ENCODE measurements at regions not wholly inside any gene's neighbourhood (a gene's known extent, or its start where the extent isn't known, plus 50 kb on each side); places are given as distances from the start of the nearest gene placed in this dataset.
A peak's percentile ranks its signal among the peaks of the same experiment; 100 is the strongest.
"Not testable (repeated sequence)": the region's sequence is repeated elsewhere in the genome, so short reads cannot be mapped to it uniquely, and the experiment has no call there.

DNA sequence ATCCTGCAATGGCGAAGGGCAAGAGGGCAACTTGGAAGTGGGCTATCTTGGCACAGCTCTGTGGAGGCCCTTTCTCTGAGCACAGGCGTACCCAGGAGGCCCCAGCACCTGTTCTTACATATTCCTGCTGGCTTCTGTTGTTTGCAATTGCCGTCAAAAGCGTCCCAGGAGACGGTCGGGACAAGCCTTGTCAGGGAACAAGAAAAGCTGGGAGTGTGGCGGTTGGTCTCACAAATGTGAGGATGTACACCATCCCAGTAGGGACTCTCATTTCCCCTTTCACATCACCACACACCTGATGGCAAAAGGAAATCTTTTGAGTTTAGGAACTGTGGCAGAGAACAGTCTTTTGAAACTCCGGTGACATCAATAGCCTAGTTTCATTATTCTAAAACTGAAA lies 94.7 kb upstream of the EFEMP1 start:
- DNase-seq (ENCODE audit: low read depth in 3 of 3, low spot score in 2 of 3) = no peak

DNA sequence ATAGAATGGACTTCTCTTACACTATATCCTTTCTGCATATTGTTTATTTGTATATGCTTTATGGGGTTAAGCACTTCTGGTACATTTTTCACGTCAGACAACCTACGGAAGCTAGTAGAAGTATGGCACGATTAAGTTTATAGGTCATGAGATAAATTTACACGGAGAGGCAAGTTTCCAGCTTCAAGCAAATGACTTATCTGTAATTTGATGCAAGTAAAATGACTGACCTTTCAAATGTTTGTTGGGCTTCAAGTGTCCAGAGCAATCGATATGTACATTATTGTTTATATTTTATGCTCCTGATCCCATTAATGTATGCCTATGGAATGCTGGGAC lies 97.5 kb upstream of the EFEMP1 start:
- no peak for DNase-seq (ENCODE audit: low read depth in 3 of 3, low spot score in 2 of 3)

DNA sequence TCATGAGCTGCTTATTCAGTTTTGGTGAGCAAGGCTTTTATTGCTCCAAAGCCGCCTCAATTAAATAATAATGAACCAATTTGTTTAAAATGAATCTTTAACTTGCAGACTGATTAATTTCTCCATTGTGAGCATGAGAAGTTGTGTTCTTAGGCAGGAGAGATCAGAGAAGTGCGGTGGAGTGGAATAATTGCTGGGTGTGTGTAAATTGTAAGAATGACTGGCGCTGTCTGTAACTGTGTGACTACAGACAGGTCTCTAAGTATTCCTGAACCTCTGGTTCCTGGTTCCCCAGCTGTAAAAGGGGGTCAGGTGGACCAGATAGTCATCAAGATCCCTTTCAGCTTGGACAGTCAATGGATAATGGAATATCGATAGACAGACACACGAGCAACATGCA lies 98.0 kb upstream of the EFEMP1 start:
- DNase-seq (ENCODE audit: low read depth in 3 of 3, low spot score in 2 of 3) = no peak

DNA sequence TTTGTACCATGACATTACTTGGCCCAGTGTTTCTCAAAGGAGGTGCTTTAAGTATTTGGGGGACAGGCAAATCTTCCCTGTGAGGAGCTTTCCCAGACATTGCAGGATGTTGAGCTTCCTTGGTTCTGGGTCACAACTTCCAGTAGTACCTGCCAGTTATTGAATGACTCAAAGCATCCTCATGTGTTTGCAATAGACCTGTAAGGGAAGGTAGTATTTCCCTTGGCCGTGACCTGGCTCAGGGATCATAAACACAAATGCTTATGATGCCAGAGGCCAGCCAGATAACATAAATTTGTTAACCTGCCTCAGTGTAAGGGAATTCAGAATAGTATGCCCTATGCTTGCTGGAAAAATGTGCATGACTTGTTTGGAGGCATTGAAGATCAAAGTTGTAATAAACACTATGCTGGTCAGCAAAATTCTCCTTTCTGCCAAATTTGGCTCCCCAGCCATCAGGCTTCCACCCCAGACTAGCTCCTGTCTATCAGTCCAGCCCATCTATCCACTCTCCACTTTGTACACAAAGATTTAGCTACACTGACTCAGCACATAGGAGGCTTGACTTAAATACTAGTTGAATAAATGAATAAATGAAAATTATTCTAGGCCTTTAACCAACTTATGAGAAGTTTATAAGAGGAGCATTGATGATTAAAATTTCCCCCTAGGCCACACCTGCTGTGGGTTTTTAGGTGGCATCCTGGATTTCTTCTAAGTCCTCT lies 102.0 kb upstream of the EFEMP1 start:
- DNase-seq (ENCODE audit: low read depth in 3 of 3, low spot score in 2 of 3) = no peak

DNA sequence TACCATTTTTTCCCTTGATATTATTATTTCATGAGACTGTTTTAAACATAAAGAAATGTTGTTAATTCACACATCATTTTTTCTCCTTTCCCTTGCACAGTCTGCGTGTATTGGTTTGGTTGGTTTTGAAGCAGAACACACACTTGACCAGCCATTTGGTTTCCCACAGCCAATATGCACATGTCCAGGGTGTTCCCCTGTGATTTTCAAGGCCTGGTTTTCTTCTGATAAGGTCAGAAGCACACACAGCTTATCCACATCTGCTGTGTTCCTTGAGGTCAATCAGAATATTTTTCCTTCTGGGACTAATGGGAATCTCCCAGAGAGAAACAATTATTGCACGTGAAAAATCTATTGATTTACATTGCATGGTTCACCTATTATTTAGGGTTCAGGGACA lies 103.2 kb upstream of the EFEMP1 start:
- DNase-seq (ENCODE audit: low read depth in 3 of 3, low spot score in 2 of 3) = no peak

DNA sequence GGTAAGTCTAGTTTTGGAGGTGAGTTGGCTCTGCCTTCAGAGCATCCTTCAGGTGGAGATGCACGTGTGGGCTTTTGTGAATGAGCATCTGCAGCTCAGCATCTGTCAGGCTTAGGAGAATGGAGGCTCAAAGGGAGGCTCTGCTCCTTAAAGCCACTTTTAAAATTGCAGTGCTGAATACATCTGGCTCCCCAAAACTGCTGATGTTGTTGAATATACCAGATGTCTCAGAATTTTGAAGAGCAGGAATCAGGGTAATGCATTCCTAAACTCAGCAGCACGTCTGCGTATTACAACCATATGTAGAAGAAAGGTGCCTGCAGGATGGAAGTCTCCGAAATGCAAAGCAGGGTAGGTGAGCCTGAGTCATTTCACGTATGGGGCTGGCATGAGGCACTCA lies 106.5 kb upstream of the EFEMP1 start:
- no peak for DNase-seq (ENCODE audit: low read depth in 3 of 3, low spot score in 2 of 3)

DNA sequence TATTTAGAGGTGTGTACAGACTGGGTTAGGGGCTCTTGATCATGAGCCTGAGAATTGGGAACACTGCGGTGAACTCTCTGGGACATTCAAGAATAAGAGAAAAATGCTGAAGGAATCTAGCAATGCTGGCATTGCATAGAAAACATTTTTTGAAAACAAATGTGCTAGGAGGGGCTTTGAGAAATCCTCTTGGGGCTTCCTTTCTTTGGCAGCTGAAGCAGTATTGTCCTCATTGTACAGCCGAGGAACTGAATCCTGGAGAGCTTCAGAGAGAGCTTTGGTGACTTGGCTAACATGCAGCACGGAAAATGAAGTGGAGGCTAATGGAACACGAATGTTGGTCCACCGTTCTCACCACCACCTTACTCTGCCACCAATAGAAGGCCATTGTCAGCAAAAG lies 107.3 kb upstream of the EFEMP1 start:
- DNase-seq (ENCODE audit: low read depth in 3 of 3, low spot score in 2 of 3) = no peak

DNA sequence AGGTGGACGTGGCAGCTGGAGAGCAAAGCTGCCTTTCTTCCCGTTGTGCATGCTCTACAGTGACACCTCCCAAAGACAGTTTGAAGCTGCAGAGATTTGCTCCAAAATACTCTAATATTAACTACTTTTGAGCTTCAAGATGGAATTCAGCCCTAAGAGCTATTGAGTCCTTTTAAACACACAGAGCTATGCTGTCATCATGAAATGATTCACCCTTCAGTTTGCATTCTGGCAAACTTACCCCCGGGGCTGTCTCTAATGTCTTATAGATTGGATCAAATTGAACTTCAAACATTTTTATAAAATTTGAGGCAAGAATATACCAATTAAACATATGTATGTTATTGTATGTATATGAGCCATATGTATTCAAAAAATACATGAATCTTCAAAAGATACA lies 110.7 kb upstream of the EFEMP1 start:
- DNase-seq (ENCODE audit: low read depth in 3 of 3, low spot score in 2 of 3) = no peak

DNA sequence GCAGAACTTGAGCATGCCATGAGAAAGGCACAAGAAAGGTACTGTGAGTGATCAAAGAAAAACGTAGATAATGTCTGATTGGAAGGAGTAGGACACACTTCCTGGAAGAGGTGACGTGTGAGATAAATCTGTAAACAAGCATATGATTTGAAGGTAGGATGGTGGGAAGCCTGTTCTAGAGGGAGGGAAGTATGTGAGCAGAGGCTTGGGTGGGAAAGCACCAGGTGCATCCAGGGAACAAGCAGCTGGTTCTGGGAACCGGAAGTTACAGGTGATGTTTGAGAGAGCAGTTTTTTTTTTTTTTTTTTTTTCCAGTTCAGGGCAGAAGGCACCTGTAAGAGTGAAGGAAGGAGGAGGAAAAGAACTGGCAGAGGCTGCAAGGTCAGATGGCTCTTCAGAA lies 116.6 kb upstream of the EFEMP1 start:
- no peak for DNase-seq (ENCODE audit: low read depth in 3 of 3, low spot score in 2 of 3)

DNA sequence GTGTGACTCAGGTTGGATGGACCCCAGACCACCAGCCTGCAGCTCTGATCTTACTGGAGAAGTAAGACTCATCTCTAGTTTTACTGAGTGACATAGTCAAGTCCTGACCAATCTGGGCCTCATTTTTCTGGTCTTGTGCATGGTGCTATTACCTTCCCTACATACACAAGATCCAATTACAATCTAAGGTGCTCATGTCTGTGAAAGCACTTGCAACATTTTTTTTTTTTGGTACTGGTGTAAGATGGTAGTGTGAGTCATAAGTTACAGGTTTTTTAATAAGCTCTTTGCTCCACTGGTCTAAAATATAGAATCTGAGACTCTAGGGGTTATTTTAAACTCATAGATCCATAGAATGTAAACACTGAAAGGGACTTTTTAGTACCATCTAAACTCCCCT lies 117.3 kb upstream of the EFEMP1 start:
- DNase-seq (ENCODE audit: low read depth in 3 of 3, low spot score in 2 of 3) = no peak

DNA sequence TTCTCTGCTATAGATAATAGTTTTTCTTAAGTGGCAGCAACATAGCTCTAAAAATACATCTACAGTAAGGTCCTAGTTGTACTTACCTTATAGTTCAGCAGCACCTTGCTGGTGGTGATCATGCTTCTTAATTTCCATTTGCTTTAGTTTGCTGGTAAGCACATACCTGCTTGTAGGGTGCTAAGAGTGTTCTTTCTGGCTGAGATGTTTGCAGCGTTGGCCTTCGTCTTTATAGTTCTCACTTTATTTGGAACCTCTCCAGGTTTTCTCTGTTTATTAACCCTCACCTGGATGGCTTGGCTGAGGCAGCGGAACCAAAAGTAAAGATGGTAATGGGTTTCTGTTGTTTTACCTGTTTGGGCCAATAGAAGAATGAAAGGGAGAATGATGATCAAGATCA lies 123.6 kb upstream of the EFEMP1 start:
- DNase-seq (ENCODE audit: low read depth in 3 of 3, low spot score in 2 of 3) = no peak

DNA sequence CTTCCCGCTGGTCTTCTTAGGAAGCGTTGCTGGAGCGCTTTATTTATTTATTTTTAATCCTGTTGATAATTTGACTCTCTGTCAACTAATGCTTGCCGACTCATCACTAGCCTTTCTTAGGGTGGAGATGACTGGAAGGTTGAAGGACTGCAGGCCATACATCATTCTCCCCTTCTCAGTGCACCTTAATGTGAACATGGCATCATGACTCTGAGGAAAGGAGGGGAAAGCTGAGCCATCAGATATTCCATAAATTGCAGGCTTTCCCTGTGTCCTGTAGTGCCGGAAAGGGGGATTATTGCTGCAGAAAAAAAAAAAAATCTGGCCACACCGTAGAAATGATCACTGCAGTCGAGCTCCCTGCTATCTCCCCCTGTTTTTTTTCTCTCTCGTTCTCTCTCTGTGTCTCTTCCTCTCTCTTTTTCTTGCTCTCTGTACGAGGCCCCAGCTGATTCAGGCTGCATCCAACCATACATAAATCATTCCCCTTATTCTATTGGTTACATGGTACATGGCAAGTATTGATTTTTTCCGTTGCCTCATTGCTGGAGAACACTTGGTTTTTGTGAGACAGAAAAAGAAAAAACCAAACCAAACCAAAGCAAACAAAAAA lies 125.8 kb upstream of the EFEMP1 start:
- no peak for DNase-seq (ENCODE audit: low read depth in 3 of 3, low spot score in 2 of 3)

DNA sequence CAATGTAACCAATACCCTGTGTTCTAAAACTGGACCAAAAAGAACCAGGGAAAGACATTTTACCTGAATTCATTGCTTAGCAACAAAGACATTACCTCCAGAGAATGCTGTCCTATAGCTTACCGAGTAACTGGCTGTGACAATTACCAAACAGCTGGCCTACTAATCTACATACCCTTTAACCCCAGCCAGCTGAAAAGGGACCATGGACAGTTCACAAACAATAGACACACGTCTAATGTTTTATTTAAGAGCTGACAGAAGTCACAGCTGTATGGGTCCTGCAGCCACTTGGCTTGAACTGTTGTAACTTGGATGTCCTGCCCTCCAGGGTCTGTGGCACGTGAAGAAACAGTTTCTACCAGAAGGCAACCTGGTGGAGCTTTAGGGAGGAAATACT lies 130.1 kb upstream of the EFEMP1 start:
- no peak for DNase-seq (ENCODE audit: low read depth in 3 of 3, low spot score in 2 of 3)

DNA sequence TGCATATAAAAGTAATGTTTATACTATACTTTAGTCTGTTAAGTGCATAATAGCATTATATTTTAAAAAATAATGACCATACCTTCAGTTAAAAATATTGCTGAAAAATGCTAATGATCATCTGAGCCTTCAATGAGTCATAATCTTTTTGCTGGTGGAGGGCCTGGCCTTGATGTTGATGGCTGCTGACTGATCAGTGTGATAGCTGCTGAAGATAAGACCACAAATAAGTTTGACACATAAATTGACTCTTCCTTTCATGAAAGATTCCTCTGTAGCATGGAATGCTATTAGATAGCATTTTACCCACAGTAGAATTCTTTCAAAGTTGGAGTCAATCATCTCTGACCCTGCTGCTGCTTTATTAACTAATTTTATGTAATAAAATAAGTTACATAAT lies 128.4 kb upstream of the CCDC85A start:
- DNase-seq (ENCODE audit: low read depth in 3 of 3, low spot score in 2 of 3) = no peak

DNA sequence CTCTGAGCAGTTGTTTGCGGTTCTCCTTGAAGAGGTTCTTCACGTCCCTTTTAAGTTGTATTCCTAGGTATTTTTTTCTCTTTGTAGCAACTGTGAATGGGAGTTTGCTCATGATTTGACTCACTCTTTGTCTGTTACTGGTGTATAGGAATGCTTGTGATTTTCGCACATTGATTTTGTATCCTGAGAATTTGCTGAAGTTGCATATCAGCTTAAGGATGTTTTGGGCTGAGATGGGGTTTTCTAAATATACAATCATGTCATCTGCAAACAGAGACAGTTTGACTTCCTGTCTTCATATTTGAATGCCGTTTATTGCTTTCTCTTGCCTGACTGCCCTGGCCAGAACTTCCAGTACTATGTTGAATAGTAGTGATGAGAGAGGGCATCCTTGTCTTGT lies 122.5 kb upstream of the CCDC85A start:
- not testable (repeated sequence) for DNase-seq (ENCODE audit: low read depth in 3 of 3, low spot score in 2 of 3)

DNA sequence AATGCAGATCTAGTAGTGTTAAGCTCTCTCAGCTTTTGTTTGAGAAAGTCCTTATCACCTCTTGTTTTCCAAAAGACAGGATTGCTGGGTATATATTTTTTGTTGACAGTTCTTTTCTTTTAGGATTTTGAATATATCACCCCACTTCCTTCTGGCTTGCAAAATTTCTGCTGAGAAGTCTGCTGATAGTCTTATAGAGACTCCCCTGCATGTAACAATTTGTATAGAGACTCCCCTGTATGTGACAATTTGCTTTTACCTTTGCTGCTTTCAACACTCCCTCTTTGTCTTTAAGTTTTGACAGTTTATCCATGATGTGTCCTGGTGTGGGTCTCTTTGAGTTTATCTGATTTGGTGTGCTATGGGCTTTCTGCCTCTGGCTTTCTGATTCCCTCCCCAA lies 115.0 kb upstream of the CCDC85A start:
- no peak for DNase-seq (ENCODE audit: low read depth in 3 of 3, low spot score in 2 of 3)

DNA sequence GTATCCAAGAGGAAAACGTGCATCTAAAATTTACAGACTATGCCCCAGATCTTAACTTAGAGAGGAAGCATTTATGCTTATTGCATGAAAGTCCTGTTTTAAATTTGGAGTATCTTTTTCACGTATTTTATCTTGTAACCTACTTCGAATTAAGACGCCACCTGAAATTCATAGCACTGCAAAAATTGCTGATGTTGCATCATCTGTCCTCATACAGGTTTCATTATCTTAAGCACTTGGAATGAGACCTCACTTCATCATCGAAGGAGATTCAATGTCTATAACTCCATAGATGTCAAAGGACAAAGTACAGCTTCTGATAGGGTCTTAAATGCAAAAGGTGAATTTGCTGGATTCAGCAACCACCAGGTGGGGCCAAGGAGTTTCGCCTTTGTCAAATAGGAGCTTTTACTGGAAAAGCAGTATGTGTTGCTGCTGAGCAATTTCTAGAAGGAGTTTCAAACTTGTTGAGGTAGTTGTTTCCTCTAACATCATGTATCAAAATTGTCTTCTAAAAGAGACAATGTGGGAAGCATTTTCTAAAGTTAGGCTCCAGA lies 106.4 kb upstream of the CCDC85A start:
- peak in 1 of 3 donors; percentile 26 for DNase-seq (ENCODE audit: low read depth in 3 of 3, low spot score in 2 of 3)

DNA sequence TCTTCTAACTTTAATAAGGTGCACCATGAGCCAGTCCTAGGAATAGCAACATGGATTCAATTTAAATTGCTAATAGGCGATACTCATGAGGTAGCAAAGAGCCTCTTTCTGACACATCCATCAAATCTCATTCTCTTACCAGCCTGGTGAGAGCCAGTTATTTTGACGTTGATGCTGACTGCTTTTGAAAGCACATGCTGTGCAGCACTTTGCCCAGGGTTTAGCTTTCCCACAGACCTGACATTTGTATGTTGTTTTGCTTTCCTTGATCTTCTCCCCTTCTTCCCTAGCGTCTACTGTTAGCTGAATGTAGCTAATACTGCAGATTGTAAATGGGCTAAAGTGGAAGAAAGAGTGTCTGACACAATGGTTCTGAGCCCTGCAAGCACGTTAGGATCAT lies 101.1 kb upstream of the CCDC85A start:
- no peak for DNase-seq (ENCODE audit: low read depth in 3 of 3, low spot score in 2 of 3)

DNA sequence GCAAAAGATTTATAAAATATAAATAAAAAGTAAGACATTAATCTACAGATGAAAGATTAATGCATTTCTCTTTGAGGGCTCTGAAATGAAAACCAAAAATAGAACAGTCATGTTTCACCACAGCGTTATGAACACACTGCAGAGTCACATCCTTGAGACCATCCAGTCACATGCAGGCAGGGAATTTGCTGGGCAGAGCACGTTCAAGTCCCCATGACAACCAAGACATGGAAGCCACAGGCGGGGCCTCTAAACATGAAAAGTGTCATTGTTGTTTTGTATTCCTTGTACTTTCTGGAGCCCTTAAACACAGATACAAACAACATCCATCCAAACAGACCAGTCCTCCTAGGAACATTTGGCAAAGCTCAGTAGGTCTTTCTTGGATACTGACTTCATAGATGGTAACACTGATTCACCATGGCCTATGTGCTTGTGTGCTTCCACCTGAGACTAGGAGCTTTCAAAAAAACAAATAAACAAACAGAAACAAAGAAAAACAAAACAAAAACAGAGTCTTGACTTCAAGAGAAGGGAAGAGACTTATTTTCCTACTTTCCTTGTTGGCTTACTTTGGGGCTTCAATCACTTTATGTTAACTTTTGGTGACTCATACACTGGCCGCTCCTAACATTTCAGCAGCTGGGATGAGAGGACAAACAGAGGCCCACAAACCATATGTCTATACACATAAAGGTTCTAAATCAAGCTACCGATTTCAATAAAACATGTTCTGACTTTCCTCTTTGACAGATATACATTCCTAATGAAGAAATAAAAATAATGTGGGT lies 99.5 kb upstream of the CCDC85A start:
- no peak for DNase-seq (ENCODE audit: low read depth in 3 of 3, low spot score in 2 of 3)

DNA sequence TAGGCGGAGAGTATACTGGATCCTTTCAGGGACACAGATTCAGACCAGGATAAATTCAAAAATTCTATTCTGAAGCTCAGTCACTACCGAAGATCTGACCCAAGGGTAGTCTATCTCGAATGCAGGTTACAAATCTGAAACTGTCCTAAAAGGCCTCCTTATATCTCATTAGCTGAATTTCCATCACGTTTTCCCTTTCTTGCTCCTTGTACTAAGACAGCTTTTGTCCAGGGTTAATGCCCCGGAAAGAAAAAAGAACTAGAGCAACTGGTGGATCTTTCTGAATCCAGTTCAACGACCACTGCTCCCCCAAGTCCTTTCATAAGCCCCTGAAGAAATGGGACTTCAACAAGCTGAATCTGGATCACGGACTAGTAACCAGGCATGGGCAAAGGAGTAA lies 97.5 kb upstream of the CCDC85A start:
- no peak for DNase-seq (ENCODE audit: low read depth in 3 of 3, low spot score in 2 of 3)

DNA sequence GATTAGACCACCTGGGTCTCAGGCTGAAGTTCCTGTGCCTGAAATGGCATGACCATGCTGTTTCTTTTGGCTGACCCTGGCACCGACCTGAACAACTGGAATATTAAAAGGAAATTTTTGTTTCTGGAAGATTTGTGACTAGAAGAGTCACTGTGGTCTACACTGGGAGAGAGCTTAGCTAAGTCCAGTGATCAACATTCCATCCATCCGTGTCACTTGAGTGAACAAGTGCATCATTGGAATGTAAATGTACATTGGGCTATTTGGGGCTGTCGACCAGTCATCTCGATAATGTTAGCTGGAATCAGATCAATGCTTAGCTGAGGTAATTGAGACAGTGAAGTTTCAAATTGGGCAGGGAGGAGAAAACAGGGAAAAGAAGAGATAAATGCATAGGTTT lies 95.4 kb upstream of the CCDC85A start:
- DNase-seq (ENCODE audit: low read depth in 3 of 3, low spot score in 2 of 3) = no peak

DNA sequence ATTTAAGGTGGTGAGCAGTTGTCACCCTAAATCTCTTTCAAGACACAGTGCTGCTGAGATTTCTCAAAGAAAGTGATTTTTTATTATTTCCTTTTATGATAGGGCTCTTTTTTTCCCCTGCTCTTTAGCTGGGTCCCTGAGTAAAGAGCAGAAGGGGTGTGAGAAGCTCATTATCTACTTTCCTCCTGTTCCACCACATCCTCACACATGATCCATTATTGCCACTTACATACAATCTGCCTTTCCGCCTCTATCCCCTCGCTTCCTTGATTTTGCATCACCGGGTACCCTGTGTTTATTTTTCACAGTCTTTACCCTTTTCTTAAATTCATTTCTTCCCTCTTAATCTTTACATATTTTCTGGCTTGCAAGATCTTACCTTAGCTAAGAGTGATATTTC lies 93.9 kb upstream of the CCDC85A start:
- DNase-seq (ENCODE audit: low read depth in 3 of 3, low spot score in 2 of 3) = no peak

Data from right renal cortex interstitium (tissue), 3 donors.